GM23338 (cell line): ENCODE measurements at regions not wholly inside any gene's neighbourhood (a gene's known extent, or its start where the extent isn't known, plus 50 kb on each side); places are given as distances from the start of the nearest gene placed in this dataset.

Source experiments
- ATAC-seq: fragments of 200-7000 bp; cut with Tn5 transposase; 3 replicates; pipeline ENCODE4 v1.9.1; 2020
- DNase-seq: peaks from one replicate; pipeline ENCODE4 v3.0.0-alpha.2; 2015; ENCODE audit warnings: low spot score
- H2AFZ ChIP-seq: fragments of 200-600 bp; sonication (generic); 2 replicates; pipeline ENCODE4 v1.8.0; 2016; ENCODE audit warnings: antibody characterized with exemption, mild to moderate bottlenecking, moderate library complexity
- H3F3A ChIP-seq: fragments of 200-600 bp; sonication (generic); replicated peaks from 2 replicates; pipeline ENCODE4 v1.8.0; 2017; ENCODE audit warnings: antibody characterized with exemption, mixed run types, low read depth
- H3K27ac ChIP-seq: fragments of 200-600 bp; sonication (generic); 2 replicates; pipeline ENCODE4 v1.6.1; 2016; ENCODE audit warnings: low read depth
- H3K27me3 ChIP-seq: fragments of 200-600 bp; sonication (generic); 2 replicates; pipeline ENCODE4 v1.8.0; 2016; ENCODE audit warnings: mild to moderate bottlenecking, mixed run types, moderate library complexity; ENCODE audit not compliant: insufficient read depth
- H3K36me3 ChIP-seq: fragments of 200-600 bp; sonication (generic); 2 replicates; pipeline ENCODE4 v1.8.0; 2016; ENCODE audit warnings: mild to moderate bottlenecking; ENCODE audit not compliant: insufficient read depth
- H3K4me1 ChIP-seq: fragments of 200-600 bp; sonication (generic); 2 replicates; pipeline ENCODE4 v1.8.0; 2016; ENCODE audit warnings: mild to moderate bottlenecking, moderate library complexity; ENCODE audit not compliant: insufficient read depth
- H3K4me2 ChIP-seq: fragments of 200-600 bp; sonication (generic); 2 replicates; pipeline ENCODE4 v1.7.1; 2017; ENCODE audit warnings: mixed run types
- H3K4me3 ChIP-seq: fragments of 200-600 bp; sonication (generic); 2 replicates; pipeline ENCODE4 v1.6.1; 2016; ENCODE audit warnings: mixed run types
- H3K79me2 ChIP-seq: fragments of 200-600 bp; sonication (generic); replicated peaks from 2 replicates; pipeline ENCODE4 v1.8.0; 2017; ENCODE audit warnings: mild to moderate bottlenecking; ENCODE audit not compliant: insufficient read depth
- H3K9me2 ChIP-seq: fragments of 200-600 bp; sonication (generic); 2 replicates; pipeline ENCODE4 v1.8.0; 2017; ENCODE audit not compliant: insufficient read depth
- H4K20me1 ChIP-seq: fragments of 200-600 bp; sonication (generic); replicated peaks from 2 replicates; pipeline ENCODE4 v1.8.0; 2017; ENCODE audit warnings: mild to moderate bottlenecking; ENCODE audit not compliant: insufficient read depth
- H3K27ac Mint-ChIP-seq: 2 replicates; pipeline ENCODE4 v1.8.0; 2020; ENCODE audit warnings: inconsistent platforms, mild to moderate bottlenecking, moderate library complexity, mixed read lengths
- H3K27me3 Mint-ChIP-seq: 3 replicates; pipeline ENCODE4 v1.8.0; 2022; ENCODE audit warnings: low read depth, mild to moderate bottlenecking, moderate library complexity, mixed read lengths, inconsistent platforms; ENCODE audit not compliant: insufficient read depth, poor library complexity
- H3K36me3 Mint-ChIP-seq: 3 replicates; pipeline ENCODE4 v1.8.0; 2021; ENCODE audit warnings: low read depth, mild to moderate bottlenecking, inconsistent platforms, moderate library complexity, mixed read lengths
- H3K4me1 Mint-ChIP-seq: 3 replicates; pipeline ENCODE4 v1.8.0; 2020; ENCODE audit warnings: mild to moderate bottlenecking, inconsistent platforms, mixed read lengths
- H3K4me3 Mint-ChIP-seq: 3 replicates; pipeline ENCODE4 v1.8.0; 2021; ENCODE audit warnings: moderate library complexity, mild to moderate bottlenecking, inconsistent platforms, mixed read lengths
- H3K9me3 Mint-ChIP-seq: 3 replicates; pipeline ENCODE4 v1.8.0; 2020; ENCODE audit warnings: moderate library complexity, mild to moderate bottlenecking, inconsistent platforms, mixed read lengths
- CTCF ChIP-seq, 2 experiments: fragments of 200-600 bp in 1 of 2; sonication (generic) in 1 of 2; conservative IDR thresholded peaks; 2 replicates each; pipeline versions ENCODE4 v1.5.1 to v1.6.1; 2016 to 2017; ENCODE audit warnings: antibody characterized with exemption in 2 of 2, low read depth in 2 of 2, mild to moderate bottlenecking in 2 of 2, moderate library complexity in 1 of 2
- EZH2 ChIP-seq: fragments of 200-600 bp; sonication (generic); IDR thresholded peaks from one replicate; pipeline ENCODE4 v1.8.0; 2017; ENCODE audit warnings: antibody characterized with exemption, mild to moderate bottlenecking, low read depth; ENCODE audit not compliant: unreplicated experiment
- EZH2phosphoT487 ChIP-seq: fragments of 200-600 bp; sonication (generic); IDR thresholded peaks from one replicate; pipeline ENCODE4 v1.8.1; 2018; ENCODE audit warnings: antibody characterized with exemption; ENCODE audit not compliant: unreplicated experiment
- NANOG ChIP-seq: IDR thresholded peaks from 2 replicates; pipeline ENCODE4 v1.6.1; 2016; ENCODE audit warnings: antibody characterized with exemption, borderline replicate concordance
- STAT1 ChIP-seq: IDR thresholded peaks from one replicate; pipeline ENCODE4 v1.6.1; 2016; ENCODE audit warnings: antibody characterized with exemption; ENCODE audit not compliant: unreplicated experiment
- ZNF114 ChIP-seq: fragments of 250-450 bp; sonication (Bioruptor Pico); IDR thresholded peaks from 2 replicates; pipeline ENCODE4 v1.5.0; 2020; ENCODE audit warnings: mild to moderate bottlenecking, moderate library complexity
- ZNF331 ChIP-seq: fragments of 250-450 bp; sonication (Bioruptor Pico); IDR thresholded peaks from 2 replicates; pipeline ENCODE4 v1.5.0; 2020; ENCODE audit warnings: low read depth, mild to moderate bottlenecking, moderate library complexity
- ZNF462 ChIP-seq: fragments of 250-450 bp; sonication (Bioruptor Pico); IDR thresholded peaks from 2 replicates; pipeline ENCODE4 v1.5.0; 2020; ENCODE audit warnings: mild to moderate bottlenecking, moderate library complexity
- TF ChIP-seq, protein P1 (sequence below): IDR thresholded peaks from 2 replicates; pipeline ENCODE4 v1.6.1; 2016; ENCODE audit warnings: antibody characterized with exemption

GRCh38 chr17:79446399-79447009 is 164.3 kb downstream of the RBFOX3 start:
- H3K27me3 ChIP-seq = no peaks in the 10 kb centered on the region
- H4K20me1 ChIP-seq = no peaks in the 10 kb centered on the region
- no peaks in the 10 kb centered on the region for H3K9me2 ChIP-seq
- Mint-ChIP-seq H3K4me1 (no peaks in the 10 kb centered on the region; the same call in 2 of the 3 replicates), H3K36me3 (no peaks in the 10 kb centered on the region; the same call in 2 of the 3 replicates), H3K9me3 (no peaks in the 10 kb centered on the region; the same call in 2 of the 3 replicates), H3K27me3 (peaks cover 11% of the 10 kb centered on the region), H3K27ac (no peak overlapping the region), H3K4me3 (no peak overlapping the region)
- DNase-seq = no peak
- H3K4me2 ChIP-seq = no peak overlapping the region
- H3K4me3 ChIP-seq = no peak overlapping the region
- TF ChIP-seq NANOG (no peak), EZH2phosphoT487 (no peak), ZNF462 (CRISPR knock-in tag) (no peak), EZH2 (no peak), STAT1 (no peak), ZNF114 (CRISPR knock-in tag) (no peak), CTCF (conservative IDR thresholded peaks at IDR 0.05; ENCODE audit: low read depth in 2 of 2) (no peak), ZNF331 (no peak)
- TF ChIP-seq, protein P1, sequence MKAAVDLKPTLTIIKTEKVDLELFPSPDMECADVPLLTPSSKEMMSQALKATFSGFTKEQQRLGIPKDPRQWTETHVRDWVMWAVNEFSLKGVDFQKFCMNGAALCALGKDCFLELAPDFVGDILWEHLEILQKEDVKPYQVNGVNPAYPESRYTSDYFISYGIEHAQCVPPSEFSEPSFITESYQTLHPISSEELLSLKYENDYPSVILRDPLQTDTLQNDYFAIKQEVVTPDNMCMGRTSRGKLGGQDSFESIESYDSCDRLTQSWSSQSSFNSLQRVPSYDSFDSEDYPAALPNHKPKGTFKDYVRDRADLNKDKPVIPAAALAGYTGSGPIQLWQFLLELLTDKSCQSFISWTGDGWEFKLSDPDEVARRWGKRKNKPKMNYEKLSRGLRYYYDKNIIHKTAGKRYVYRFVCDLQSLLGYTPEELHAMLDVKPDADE = no peak
- H3K79me2 ChIP-seq = no peaks in the 10 kb centered on the region
- H3K4me1 ChIP-seq = no peaks in the 10 kb centered on the region
- H3K36me3 ChIP-seq = no peaks in the 10 kb centered on the region
- ATAC-seq = no peak
- H3F3A ChIP-seq = no peaks in the 10 kb centered on the region
- no peak overlapping the region for H3K27ac ChIP-seq
- H2AFZ ChIP-seq = no peak overlapping the region
